Fibroblast of lung (primary cell): ENCODE measurements at regions not wholly inside any gene's neighbourhood (a gene's known extent, or its start where the extent isn't known, plus 50 kb on each side); places are given as distances from the start of the nearest gene placed in this dataset.

Source experiments
- EZH2 ChIP-seq: IDR thresholded peaks from 2 replicates; pipeline ENCODE4 v1.5.1; 2012; ENCODE audit warnings: low read length, control low read depth, mild to moderate bottlenecking; ENCODE audit errors: missing control alignments
- TF ChIP-seq, protein P1 (sequence below), 2 donors: IDR thresholded peaks in 1 of 2; conservative IDR thresholded peaks in 1 of 2; 1 replicate in 1 of 2; 2 replicates in 1 of 2; pipeline ENCODE4 v1.5.1; 2011 to 2012; ENCODE audit warnings: low read length in 2 of 2, control low read depth in 1 of 2, inconsistent platforms in 1 of 2, low read depth in 1 of 2, mild to moderate bottlenecking in 1 of 2

DNA sequence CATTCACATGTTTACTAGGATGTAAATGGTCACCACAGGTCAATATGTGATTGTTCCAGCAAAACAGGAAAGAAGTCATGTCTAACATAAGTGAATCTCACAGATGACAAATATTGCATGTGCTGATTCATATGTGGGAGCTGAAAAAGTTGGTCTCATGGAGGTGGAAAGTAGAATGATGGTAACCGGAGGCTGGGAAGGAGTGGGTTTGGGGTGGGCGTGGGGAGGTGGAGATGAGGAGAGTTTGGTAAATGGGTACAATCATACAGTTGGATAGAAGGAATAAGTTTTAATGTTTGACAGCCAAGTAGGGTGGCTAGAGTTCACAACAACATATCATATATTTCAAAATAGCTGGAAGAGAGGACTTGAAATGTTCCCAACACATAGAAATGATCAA, 83.8 kb upstream of the RANBP3L start:
- TF ChIP-seq, protein P1, sequence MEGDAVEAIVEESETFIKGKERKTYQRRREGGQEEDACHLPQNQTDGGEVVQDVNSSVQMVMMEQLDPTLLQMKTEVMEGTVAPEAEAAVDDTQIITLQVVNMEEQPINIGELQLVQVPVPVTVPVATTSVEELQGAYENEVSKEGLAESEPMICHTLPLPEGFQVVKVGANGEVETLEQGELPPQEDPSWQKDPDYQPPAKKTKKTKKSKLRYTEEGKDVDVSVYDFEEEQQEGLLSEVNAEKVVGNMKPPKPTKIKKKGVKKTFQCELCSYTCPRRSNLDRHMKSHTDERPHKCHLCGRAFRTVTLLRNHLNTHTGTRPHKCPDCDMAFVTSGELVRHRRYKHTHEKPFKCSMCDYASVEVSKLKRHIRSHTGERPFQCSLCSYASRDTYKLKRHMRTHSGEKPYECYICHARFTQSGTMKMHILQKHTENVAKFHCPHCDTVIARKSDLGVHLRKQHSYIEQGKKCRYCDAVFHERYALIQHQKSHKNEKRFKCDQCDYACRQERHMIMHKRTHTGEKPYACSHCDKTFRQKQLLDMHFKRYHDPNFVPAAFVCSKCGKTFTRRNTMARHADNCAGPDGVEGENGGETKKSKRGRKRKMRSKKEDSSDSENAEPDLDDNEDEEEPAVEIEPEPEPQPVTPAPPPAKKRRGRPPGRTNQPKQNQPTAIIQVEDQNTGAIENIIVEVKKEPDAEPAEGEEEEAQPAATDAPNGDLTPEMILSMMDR (conservative IDR thresholded peaks at IDR 0.05 in 1 of 2, IDR thresholded peaks at IDR 0.05 in 1 of 2; ENCODE audit: low read depth in 1 of 2, low read length in 2 of 2), result no peak
- no peak for TF ChIP-seq EZH2
